AG04450 (cell line): ENCODE measurements at regions not wholly inside any gene's neighbourhood (a gene's known extent, or its start where the extent isn't known, plus 50 kb on each side); places are given as distances from the start of the nearest gene placed in this dataset.
A peak's percentile ranks its signal among the peaks of the same experiment; 100 is the strongest.

Experiments used
- CTCF ChIA-PET: fragments of 300-600, 350-600 bp; formaldehyde crosslinking; extraction: SDS; loops from one replicate; lab custom pipeline; 2022; ENCODE audit warnings: antibody characterized with exemption, inconsistent platforms; lab: Charles Lee
- POLR2A ChIA-PET: fragments of 350-600 bp; formaldehyde crosslinking; extraction: SDS; loops from one replicate; lab custom pipeline; 2021; ENCODE audit warnings: antibody characterized with exemption, inconsistent platforms; lab: Yijun Ruan, JAX
- DNase-seq: peaks from one replicate; pipeline ENCODE4 v3.0.0-alpha.2; 2011; ENCODE audit warnings: low read depth, low spot score
- H3K27ac ChIP-seq: one replicate; pipeline ENCODE4 v1.5.1; 2012; ENCODE audit warnings: low read depth, low read length, control low read depth
- H3K27me3 ChIP-seq: one replicate; pipeline ENCODE4 v1.6.0; 2012; ENCODE audit warnings: low read length; ENCODE audit not compliant: control insufficient read depth, insufficient read depth
- H3K4me3 ChIP-seq: 2 replicates; pipeline ENCODE4 v1.5.1; 2011; ENCODE audit warnings: mild to moderate bottlenecking, low read depth, low read length, control low read depth
- H3K9me3 ChIP-seq: 2 replicates; pipeline ENCODE4 v1.5.1; 2012; ENCODE audit warnings: low read length; ENCODE audit not compliant: control insufficient read depth, insufficient read depth
- TF ChIP-seq, protein P1 (sequence below): IDR thresholded peaks from 2 replicates; pipeline ENCODE4 v1.5.1; 2011; ENCODE audit warnings: low read depth, low read length, control low read depth, inconsistent platforms

DNA sequence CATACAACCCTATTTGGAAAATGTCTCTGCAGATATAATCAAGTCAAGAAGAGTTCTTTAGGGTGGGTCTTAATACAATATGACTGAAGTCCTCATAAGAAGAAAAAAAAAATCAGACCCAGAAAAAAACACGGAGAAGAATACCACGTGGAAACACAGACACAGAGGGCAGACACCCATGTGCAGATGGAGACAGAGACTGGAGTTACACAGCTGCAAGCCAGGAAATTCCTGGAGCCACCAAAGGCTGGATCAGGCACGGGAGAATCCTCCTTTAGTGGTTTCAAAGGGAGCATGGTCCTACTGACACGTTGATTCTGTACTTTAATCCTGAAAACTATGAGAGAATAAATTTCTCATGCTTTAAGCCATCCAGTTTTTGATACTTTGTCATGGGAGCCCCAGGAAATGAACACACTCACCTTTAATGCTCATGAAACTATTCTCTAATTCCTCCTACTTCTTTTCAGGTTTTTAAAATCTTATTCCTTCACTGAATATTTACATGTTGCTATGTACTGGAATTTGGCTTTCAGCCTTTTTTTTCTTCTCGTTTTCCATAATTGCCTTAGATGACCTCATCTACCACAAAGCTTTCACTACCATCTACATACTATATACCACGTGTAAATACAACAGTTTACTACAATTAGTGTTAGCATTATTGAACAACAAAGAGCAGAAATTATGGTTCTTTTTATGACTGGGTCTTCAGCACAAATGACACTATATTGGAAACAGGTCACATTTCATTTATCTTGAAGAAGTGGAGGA lies 529.1 kb downstream of the IRS1 start:
- TF ChIP-seq, protein P1, sequence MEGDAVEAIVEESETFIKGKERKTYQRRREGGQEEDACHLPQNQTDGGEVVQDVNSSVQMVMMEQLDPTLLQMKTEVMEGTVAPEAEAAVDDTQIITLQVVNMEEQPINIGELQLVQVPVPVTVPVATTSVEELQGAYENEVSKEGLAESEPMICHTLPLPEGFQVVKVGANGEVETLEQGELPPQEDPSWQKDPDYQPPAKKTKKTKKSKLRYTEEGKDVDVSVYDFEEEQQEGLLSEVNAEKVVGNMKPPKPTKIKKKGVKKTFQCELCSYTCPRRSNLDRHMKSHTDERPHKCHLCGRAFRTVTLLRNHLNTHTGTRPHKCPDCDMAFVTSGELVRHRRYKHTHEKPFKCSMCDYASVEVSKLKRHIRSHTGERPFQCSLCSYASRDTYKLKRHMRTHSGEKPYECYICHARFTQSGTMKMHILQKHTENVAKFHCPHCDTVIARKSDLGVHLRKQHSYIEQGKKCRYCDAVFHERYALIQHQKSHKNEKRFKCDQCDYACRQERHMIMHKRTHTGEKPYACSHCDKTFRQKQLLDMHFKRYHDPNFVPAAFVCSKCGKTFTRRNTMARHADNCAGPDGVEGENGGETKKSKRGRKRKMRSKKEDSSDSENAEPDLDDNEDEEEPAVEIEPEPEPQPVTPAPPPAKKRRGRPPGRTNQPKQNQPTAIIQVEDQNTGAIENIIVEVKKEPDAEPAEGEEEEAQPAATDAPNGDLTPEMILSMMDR, result no peak
- Histone ChIP-seq H3K27me3 (no peaks in the 10 kb centered on the region), H3K27ac (no peak overlapping the region), H3K9me3 (no peaks in the 10 kb centered on the region), H3K4me3 (no peak overlapping the region)
- ChIA-PET CTCF (no interaction called here), POLR2A (no interaction called here)
- DNase-seq, result no peak

DNA sequence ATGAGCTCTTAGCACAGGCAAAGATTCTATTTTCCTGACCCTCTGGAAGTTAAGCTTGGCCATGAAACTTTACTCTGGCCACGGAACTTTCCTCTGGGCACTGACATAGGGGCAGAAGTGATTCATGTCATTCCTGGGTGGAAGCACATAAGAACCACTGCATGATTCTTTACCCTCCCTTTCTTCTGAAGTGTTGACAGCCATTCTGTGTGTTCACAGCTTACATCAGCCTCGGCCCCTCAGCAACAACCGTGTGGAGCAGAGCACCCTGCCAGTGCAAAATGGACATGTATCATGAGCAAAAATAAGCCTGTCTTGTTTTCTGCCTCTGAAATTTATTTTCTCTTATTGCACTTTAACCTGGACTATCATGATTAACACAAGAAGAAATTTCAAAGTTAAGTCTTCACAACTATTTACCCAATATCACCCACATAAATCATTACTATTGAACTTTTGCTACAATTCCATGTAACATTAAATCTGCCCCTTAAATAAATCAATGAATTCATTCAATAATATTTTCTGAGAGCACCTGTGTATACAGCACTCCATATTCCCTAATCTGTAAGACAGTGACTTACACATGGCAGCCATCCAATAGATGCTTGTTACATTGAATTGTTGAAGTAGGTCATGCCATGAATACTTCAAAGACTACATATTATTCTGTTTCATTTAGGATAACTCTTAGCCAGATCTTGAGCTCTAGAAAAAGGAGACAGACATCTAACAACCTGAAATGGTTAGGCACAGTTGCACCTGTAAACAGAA lies 531.9 kb downstream of the IRS1 start:
- no peaks in the 10 kb centered on the region for H3K9me3 ChIP-seq
- TF ChIP-seq, protein P1, result no peak
- CTCF ChIA-PET, result no interaction called here
- no peak for DNase-seq
- no peak overlapping the region for H3K4me3 ChIP-seq
- no peaks in the 10 kb centered on the region for H3K27me3 ChIP-seq
- no peak overlapping the region for H3K27ac ChIP-seq
- POLR2A ChIA-PET, result no interaction called here

DNA sequence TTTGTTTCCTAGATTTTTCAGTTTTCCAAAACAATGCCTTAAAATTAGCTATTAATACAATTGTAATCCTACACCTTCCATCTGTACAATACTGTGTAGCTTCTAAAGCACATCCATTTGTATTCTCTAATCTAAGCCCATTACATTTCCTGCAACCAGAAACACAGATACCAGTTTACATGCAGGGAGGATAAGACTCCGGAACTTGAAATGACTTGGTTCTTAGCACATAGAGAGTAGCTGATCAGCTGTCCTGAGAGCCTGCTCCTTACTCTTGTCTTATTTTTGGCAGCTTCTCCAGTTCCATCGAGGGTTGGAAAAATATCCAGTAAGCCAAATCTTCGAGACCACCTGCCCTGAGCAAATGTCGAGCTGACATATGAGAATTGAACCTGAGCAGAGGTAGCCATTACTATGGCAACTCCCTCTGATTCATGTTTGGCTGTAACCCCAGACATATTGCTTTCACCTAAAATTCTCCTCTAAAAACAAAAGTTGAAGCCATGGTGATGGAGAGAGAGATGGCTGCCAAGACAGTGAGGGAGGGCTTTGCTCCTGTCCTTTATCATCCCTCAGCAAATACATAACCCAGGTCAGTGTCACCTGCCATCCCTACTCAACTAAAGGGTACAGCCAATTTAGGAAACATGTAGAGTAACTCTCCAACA lies 542.8 kb downstream of the IRS1 start:
- DNase-seq, result no peak
- no peaks in the 10 kb centered on the region for H3K27me3 ChIP-seq
- POLR2A ChIA-PET, result no interaction called here
- no peaks in the 10 kb centered on the region for H3K9me3 ChIP-seq
- no peak overlapping the region for H3K27ac ChIP-seq
- CTCF ChIA-PET, result interaction anchor here (1.3 kb wide), 1 partner anchor 41 kb away, joined by 3 read pairs; no protein-coding TSS in a partner anchor
- no peak overlapping the region for H3K4me3 ChIP-seq
- TF ChIP-seq, protein P1, result no peak

DNA sequence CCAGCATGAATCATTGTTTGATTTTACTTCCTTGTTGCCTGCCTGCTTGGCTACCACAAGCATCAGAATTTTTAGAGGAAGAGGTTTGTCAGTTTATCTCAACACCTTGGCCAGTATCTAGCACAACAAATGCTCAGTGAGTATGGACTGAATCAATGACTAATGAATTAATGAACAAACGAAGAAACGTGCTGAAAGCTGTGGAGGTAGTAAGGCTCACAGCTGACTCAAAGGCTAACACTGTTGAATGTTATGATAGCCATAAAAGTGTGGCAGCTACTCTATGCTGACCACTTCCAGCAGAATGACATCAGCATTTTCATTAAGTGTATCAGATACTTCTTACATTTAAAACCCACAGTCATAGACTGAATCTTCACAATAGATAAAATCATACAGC lies 543.4 kb downstream of the IRS1 start:
- POLR2A ChIA-PET, result no interaction called here
- CTCF ChIA-PET, result interaction anchor here (1.3 kb wide), 1 partner anchor 41 kb away, joined by 3 read pairs; no protein-coding TSS in a partner anchor
- no peak overlapping the region for H3K4me3 ChIP-seq
- no peaks in the 10 kb centered on the region for H3K9me3 ChIP-seq
- TF ChIP-seq, protein P1, result no peak
- DNase-seq, result peak; percentile 24
- H3K27ac ChIP-seq, result no peak overlapping the region
- H3K27me3 ChIP-seq, result no peaks in the 10 kb centered on the region

DNA sequence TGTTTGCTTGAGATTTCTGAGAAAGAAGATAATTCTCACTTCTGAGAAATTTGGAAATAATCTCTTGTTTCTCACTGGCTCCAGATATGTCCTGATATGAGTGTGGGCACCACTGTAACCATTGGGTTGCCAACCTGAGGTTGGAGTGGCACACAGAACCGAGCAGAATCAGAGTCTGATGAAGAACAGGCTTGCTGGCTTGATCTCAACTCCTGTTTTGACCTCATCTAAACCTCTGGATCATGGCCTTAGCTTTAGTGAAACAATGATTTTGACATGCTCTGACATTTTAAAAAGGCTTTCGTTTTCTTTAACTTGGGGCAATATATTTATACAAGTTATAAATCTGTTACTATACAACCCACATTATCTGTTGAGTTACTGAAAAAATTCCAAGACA lies 548.0 kb downstream of the IRS1 start:
- Histone ChIP-seq H3K9me3 (no peaks in the 10 kb centered on the region), H3K27me3 (no peaks in the 10 kb centered on the region), H3K4me3 (no peak overlapping the region), H3K27ac (no peak overlapping the region)
- TF ChIP-seq, protein P1, result no peak
- CTCF ChIA-PET, result no interaction called here
- POLR2A ChIA-PET, result no interaction called here
- DNase-seq, result no peak
